PFSK-1 (cell line): ENCODE measurements at regions not wholly inside any gene's neighbourhood (a gene's known extent, or its start where the extent isn't known, plus 50 kb on each side); places are given as distances from the start of the nearest gene placed in this dataset.

Source experiments
- FOXP2 ChIP-seq: optimal IDR thresholded peaks from 2 replicates; pipeline ENCODE3; 2011; ENCODE audit warnings: borderline replicate concordance, control low read depth, inconsistent platforms; ENCODE audit not compliant: insufficient read depth; ENCODE audit errors: extremely low read length, extremely low read depth
- POLR2AphosphoS5 ChIP-seq: IDR thresholded peaks from 2 replicates; pipeline ENCODE4 v1.6.1; 2012; ENCODE audit warnings: low read depth, mild to moderate bottlenecking, control low read depth, low read length, moderate library complexity
- REST ChIP-seq, 2 experiments: IDR thresholded peaks; 2 replicates each; pipeline versions ENCODE4 v1.6.1 to v1.8.0; 2011 to 2012; ENCODE audit warnings: low read depth in 2 of 2, low read length in 2 of 2, control low read depth in 1 of 2, inconsistent platforms in 1 of 2, mild to moderate bottlenecking in 1 of 2, moderate library complexity in 1 of 2; ENCODE audit not compliant: insufficient read depth in 1 of 2
- SIN3A ChIP-seq: IDR thresholded peaks from 2 replicates; pipeline ENCODE4 v1.6.1; 2012; ENCODE audit warnings: mild to moderate bottlenecking, low read length, moderate library complexity, borderline replicate concordance; ENCODE audit not compliant: insufficient read depth
- TAF1 ChIP-seq: IDR thresholded peaks from 2 replicates; pipeline ENCODE4 v1.6.1; 2012; ENCODE audit warnings: low read length, control low read depth, borderline replicate concordance; ENCODE audit not compliant: insufficient read depth

DNA sequence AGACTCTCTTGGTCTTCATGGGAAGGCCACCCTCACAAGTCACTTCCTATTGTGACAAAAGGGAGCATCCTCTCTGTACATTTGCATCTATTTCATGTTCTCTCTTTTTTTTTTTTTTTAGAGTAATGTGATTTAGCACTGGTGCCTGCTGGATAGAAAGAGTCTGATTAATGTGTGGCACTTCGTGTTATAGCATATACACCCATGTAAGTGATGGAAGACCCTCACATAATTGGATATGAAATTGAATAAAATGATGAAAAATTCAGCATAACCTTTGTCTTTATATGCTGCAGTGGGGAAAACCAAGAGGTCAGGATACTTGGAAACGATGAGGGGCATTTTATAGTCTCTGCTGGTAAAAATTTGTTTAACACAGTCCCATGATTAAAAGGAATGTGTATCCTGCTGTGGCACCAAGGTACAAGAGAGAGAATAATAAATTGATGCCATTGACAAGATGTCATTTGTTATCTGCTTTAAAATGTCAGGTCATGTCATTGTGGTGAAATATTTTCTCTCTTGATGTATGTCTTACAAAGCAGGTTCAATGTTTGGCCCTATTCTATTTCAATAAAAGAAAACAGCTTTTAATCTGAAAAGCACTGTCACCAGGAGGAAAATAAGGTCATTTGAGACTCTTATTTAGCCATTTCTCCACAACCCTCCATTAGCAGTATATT lies 1115.4 kb downstream of the STPG2 start:
- no peak for TF ChIP-seq POLR2AphosphoS5
- no peak for TF ChIP-seq TAF1
- TF ChIP-seq SIN3A: no peak
- no peak for TF ChIP-seq REST (IDR thresholded peaks at IDR 0.05; ENCODE audit: insufficient read depth in 1 of 2, low read depth in 2 of 2, low read length in 2 of 2)
- TF ChIP-seq FOXP2: no peak
